ENCODE measurements at regions not wholly inside any gene's neighbourhood (a gene's known extent, or its start where the extent isn't known, plus 50 kb on each side); places are given as distances from the start of the nearest gene placed in this dataset.

GRCh38 chr11:129268371-129268770, 76.2 kb upstream of the ARHGAP32 start:
- no peaks in the 10 kb centered on the region for H3K9me3 Mint-ChIP-seq
- peak overlapping the region in 1 of 3 experiments; percentile 42; a peak in 2 of 7 replicates for H3K27ac Mint-ChIP-seq
- H4K20me1 ChIP-seq (ENCODE audit: control insufficient read depth, insufficient read depth, insufficient read length): no peaks in the 10 kb centered on the region

More at GRCh38 chr11:129268371-129268770, 76.2 kb upstream of the ARHGAP32 start:
- DNase-seq: no peak
- no peak overlapping the region for H3K14ac ChIP-seq (ENCODE audit: insufficient read depth, low read length)
- H2AK5ac ChIP-seq (ENCODE audit: insufficient read length, low read length): no peak overlapping the region
- no peaks in the 10 kb centered on the region for H3K23me2 ChIP-seq (ENCODE audit: insufficient read length, low read depth, low read length, poor library complexity, severe bottlenecking)
- H3K4ac ChIP-seq (ENCODE audit: low read depth, low read length): no peak overlapping the region
- H3K4me1 ChIP-seq (ENCODE audit: insufficient read depth, low read length): peaks cover 3% of the 10 kb centered on the region; the same call in 1 of the 2 replicates
- H3K27ac ChIP-seq (ENCODE audit: insufficient read length, low read depth, low read length): no peak overlapping the region
- H3K27me3 ChIP-seq (ENCODE audit: insufficient read depth, low read length): no peaks in the 10 kb centered on the region
- H4K5ac ChIP-seq (ENCODE audit: insufficient read length, low read depth, low read length): no peak overlapping the region
- H3K79me1 ChIP-seq (ENCODE audit: insufficient read depth, low read depth, low read length, poor library complexity, severe bottlenecking): peaks cover 10% of the 10 kb centered on the region
- H3K9me3 ChIP-seq (ENCODE audit: control insufficient read depth, low read depth, low read length): no peaks in the 10 kb centered on the region
- H3K4me2 ChIP-seq (ENCODE audit: insufficient read depth, insufficient read length, low read length): no peak overlapping the region
- Mint-ChIP-seq H3K4me3 (no peak overlapping the region), H3K4me1 (peaks cover 35 to 36% of the 10 kb centered on the region in 2 experiments), H3K36me3 (ENCODE audit: insufficient read depth in 1 of 3, low read depth in 3 of 3) (peaks cover 0 to 16% (median 11%) of the 10 kb centered on the region in 3 experiments; a peak in 4 of 7 replicates), H3K27me3 (ENCODE audit: low read depth) (no peaks in the 10 kb centered on the region)
- H3K18ac ChIP-seq (ENCODE audit: insufficient read length, low read depth, low read length): no peak overlapping the region
- H3K56ac ChIP-seq (ENCODE audit: insufficient read length, low read depth, low read length): no peak overlapping the region
- H4K8ac ChIP-seq (replicated peaks; ENCODE audit: insufficient read length, low read depth, low read length): no peak overlapping the region
- no peak overlapping the region for H2BK5ac ChIP-seq (ENCODE audit: insufficient read length, low read length)
- H2AFZ ChIP-seq (ENCODE audit: low read length): no peak overlapping the region
- no peak overlapping the region for H3K23ac ChIP-seq (ENCODE audit: insufficient read length, low read depth, low read length)
- TF ChIP-seq CTCF (conservative IDR thresholded peaks at IDR 0.05): no peak
- H2BK120ac ChIP-seq (ENCODE audit: low read depth, low read length, poor library complexity, severe bottlenecking): no peak overlapping the region
- no peak overlapping the region for H2BK15ac ChIP-seq (ENCODE audit: low read depth, low read length)
- H3K79me2 ChIP-seq (ENCODE audit: insufficient read depth, low read length): peaks cover 12% of the 10 kb centered on the region; the same call in 1 of the 2 replicates
- no peak overlapping the region for H2BK12ac ChIP-seq (ENCODE audit: insufficient read length, low read depth, low read length)
- no CpG with 5 or more reads among the region's 3 CpGs for WGBS (ENCODE audit: extremely low coverage, insufficient read length, low lambda C conversion rate)
- no peak overlapping the region for H4K91ac ChIP-seq (ENCODE audit: insufficient read length, low read depth, low read length)
- no peak overlapping the region for H3K9ac ChIP-seq (ENCODE audit: extremely low read depth, insufficient read length, low read length)
- H2BK20ac ChIP-seq (ENCODE audit: low read depth, low read length, poor library complexity, severe bottlenecking): no peak overlapping the region
- H3T11ph ChIP-seq (ENCODE audit: low read length): no peak overlapping the region

All from H9 (cell line).